Lower leg skin (tissue), 3 donors: ENCODE measurements at regions not wholly inside any gene's neighbourhood (a gene's known extent, or its start where the extent isn't known, plus 50 kb on each side); places are given as distances from the start of the nearest gene placed in this dataset.

Experiments used
- POLR2A ChIP-seq, 2 donors: fragments of 450-650 bp; IDR thresholded peaks; one replicate each; pipeline ENCODE4 v1.6.1; 2016 to 2017; ENCODE audit warnings: antibody characterized with exemption in 2 of 2, mild to moderate bottlenecking in 1 of 2, moderate library complexity in 1 of 2
- TF ChIP-seq, protein P1 (sequence below), 3 donors: fragments of 450-650 bp; IDR thresholded peaks; one replicate each; pipeline ENCODE4 v1.5.1; 2016; ENCODE audit warnings: antibody characterized with exemption in 3 of 3, mild to moderate bottlenecking in 3 of 3, moderate library complexity in 2 of 3

DNA sequence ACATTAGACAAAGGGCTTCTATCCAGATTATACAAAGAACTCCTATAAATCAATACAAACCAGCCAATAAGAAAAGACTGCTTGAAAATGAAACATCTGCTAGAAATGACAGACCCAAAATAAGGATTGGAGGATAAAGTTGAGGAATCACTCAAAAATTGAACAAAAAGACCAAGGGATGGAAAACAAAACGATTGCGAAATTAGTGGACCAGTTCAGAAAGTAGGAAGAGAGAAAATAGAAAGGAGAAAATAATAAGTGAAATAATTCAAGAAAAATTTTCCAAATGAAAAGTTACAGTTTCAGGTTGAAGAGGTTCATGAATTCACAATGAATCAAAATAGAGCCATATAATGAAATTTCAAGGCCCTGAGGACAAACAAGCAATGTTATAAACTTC is 115.8 kb upstream of the CTBP2 start:
- TF ChIP-seq POLR2A (IDR thresholded peaks at IDR 0.05), result no peak
- TF ChIP-seq, protein P1, sequence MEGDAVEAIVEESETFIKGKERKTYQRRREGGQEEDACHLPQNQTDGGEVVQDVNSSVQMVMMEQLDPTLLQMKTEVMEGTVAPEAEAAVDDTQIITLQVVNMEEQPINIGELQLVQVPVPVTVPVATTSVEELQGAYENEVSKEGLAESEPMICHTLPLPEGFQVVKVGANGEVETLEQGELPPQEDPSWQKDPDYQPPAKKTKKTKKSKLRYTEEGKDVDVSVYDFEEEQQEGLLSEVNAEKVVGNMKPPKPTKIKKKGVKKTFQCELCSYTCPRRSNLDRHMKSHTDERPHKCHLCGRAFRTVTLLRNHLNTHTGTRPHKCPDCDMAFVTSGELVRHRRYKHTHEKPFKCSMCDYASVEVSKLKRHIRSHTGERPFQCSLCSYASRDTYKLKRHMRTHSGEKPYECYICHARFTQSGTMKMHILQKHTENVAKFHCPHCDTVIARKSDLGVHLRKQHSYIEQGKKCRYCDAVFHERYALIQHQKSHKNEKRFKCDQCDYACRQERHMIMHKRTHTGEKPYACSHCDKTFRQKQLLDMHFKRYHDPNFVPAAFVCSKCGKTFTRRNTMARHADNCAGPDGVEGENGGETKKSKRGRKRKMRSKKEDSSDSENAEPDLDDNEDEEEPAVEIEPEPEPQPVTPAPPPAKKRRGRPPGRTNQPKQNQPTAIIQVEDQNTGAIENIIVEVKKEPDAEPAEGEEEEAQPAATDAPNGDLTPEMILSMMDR (IDR thresholded peaks at IDR 0.05), result no peak
